HTR-8/SVneo (cell line): ENCODE measurements at regions not wholly inside any gene's neighbourhood (a gene's known extent, or its start where the extent isn't known, plus 50 kb on each side); places are given as distances from the start of the nearest gene placed in this dataset.
"Not testable (repeated sequence)": the region's sequence is repeated elsewhere in the genome, so short reads cannot be mapped to it uniquely, and the experiment has no call there.

Experiments used
- DNase-seq: peaks from one replicate; pipeline ENCODE4 v3.0.0; 2011; ENCODE audit warnings: low spot score, mixed read lengths; ENCODE audit not compliant: insufficient read length
- FAIRE-seq: peaks from 2 replicates; lab custom pipeline; 2011; peaks lifted over from hg19 to GRCh38; lab: Jason Lieb, UNC

DNA sequence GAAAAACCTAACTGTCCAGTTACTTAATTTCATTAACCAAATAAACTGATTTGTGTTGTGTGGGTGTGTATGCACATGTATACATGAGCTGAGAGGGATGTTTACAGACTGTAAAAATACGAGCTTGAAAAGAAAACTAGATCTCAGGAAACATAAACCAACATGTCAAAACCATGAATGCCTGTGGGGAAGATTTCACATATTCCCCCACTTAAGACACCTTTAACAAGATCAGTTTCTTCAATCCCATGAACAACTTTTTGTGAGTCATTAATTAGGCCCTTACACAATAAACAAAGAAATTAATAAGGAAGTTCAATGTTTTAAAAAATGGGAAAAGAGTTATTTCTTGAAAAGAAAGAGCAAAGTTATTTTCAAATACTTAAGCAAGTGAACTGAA is 170.8 kb downstream of the ZNF674 start:
- DNase-seq = no peak
- FAIRE-seq = no peak

DNA sequence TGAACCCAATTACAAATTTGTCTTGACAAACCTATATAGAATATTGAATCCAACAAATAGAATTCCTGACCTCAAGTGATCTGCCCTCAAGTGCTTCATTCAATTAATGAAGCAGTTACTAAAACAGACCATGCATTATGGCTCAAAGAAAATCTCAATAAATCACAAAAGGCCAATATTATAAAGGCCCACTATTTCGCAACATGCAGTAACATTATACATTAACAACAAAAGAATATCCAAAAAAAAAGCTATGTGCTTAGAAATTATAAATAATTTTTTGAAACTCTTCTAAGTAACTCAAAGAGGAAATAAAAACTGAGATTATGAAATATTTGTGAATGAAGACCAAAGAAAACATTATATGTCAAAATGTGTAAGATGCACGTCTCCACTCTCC is 177.7 kb downstream of the ZNF674 start:
- no peak for DNase-seq
- no peak for FAIRE-seq

- DNase-seq = no peak
- FAIRE-seq = no peak
These were observed 178.6 kb downstream of the ZNF674 start for GRCh38 chrX:46366381-46367207.

DNA sequence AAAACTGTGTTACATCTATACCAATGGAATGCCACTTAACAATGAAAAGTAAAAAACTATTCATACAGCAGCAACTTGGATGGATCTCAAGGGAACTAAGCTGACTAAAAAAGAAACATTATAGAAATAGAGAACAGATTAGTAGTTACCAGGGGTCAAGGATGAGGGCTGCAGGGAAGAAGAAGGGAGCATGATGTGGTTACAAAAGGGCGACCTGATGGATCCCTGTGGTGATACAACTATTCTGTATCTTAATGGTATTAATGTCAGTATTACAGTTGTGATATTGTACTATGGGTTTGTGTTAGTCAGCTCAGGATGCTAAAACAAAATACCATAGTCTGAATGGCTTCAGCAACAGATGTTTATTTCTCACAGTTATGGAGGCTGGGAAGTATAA is 190.7 kb downstream of the ZNF674 start:
- FAIRE-seq (no peak), DNase-seq (no peak)

DNA sequence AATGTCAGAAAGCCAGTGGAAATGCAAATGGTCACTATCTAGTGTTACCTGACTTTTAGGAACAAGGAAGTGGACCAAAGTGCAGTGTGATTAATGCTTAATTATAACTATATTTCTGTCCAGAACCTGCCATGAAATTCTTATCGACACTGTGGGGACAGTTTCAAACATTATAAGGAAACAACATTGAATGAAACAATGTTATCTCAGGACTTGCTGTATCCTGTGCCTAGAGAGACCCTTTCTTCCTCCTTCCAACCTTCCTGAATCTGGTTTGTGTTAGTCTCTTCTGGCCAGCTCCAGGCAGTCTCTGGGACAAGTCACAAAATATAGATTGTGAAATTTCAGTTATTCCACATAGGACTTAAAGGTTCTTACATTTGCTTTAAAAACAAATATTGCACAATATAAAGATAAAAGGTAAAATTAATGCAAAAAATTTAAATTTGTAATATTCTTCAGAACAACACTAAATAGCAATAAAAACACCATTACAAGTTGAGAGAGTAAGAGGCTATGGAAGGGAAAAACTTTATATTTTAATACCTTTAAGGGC is 203.4 kb downstream of the ZNF674 start:
- FAIRE-seq (no peak), DNase-seq (no peak)

GRCh38 chrX:46340696-46341095 is 204.5 kb downstream of the ZNF674 start:
- FAIRE-seq = no peak

DNA sequence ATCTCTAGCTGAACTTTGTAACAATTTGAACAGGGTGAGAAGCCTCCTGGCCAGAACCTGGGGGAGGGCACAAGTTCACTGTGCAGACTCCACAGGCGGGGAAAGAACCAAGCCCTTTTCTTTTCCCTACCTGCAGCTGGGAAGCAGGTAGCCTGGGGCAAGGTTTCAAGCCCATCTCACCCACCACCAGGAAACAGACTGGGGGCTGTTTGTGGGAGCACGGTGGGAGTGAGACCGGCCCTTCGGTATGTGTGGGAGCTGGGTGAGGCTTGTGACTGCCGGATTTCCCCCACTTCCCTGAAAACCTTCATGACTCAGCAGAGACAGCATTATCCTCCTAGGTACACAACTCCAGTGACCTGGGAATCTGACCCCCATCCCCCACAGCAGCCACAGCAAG is 211.7 kb downstream of the ZNF674 start:
- no peak for FAIRE-seq
- DNase-seq = no peak

More at GRCh38 chrX:46340696-46341095, 204.5 kb downstream of the ZNF674 start:
- DNase-seq = no peak

DNA sequence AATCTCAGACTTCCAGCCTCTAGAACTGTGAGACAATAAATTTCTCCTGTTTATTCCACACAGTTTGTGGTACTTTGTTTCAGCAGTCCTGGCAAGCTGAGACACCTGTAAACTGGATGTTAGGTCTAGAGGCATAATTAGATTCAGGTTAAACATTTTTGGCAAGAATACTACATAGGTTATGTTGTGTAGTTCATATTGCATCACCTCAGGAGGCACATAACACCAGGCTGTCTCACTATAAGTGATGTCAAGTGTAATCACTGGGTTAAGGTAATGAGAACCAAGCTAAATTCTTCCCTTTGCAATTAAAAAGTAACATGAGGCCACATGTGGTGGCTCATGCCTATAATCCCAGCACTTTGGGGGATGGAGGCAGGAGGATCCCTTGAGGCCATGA is 214.2 kb downstream of the ZNF674 start:
- DNase-seq (no peak), FAIRE-seq (no peak)

DNA sequence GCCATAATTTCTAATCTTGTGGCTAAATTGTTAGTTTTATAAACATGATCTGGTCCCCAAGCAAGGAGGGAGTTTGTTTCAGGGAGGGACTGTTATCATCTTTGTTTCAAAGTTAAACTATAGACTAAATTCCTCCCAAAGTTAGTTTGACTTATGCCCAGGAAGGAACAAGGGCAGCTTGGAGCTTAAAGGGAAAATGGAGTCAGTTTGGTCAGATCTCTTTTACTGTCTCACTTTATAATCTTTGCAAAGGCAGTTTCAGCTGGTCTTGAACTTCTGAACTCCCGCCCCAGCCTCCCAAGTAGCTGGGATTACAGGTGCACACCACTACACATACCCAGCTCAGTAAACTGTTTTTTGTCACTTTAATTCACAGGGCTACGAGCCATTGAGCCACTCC is 214.7 kb downstream of the ZNF674 start:
- FAIRE-seq = no peak
- DNase-seq = no peak

DNA sequence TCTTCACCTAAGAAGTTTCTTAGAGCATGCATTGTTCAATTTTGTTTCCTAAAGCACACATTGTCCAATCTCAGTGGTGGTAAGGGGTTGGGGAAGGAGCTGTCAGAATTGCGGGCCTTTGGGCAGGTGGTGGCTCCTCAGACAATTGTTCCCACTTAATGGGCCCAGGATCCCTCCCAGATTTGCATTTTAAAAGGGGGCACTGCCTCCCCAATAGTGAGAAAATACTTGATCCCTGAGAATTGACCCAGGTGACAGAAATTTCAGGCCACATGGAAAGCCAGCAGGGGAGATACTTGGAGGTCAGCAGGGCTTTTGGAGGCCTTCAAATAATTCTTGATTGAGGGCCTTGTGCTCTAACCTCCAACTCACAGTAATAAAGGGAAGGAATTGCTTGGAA is 217.1 kb downstream of the ZNF674 start:
- FAIRE-seq = no peak
- DNase-seq = no peak

GRCh38 chrX:46327566-46328115 is 217.6 kb downstream of the ZNF674 start:
- peak; percentile 20 for DNase-seq
- FAIRE-seq = no peak

GRCh38 chrX:46326161-46326560 is 219.1 kb downstream of the ZNF674 start:
- no peak for FAIRE-seq
- no peak for DNase-seq

GRCh38 chrX:46325312-46325877 is 219.8 kb downstream of the ZNF674 start:
- peak; percentile 58 for DNase-seq
- FAIRE-seq = no peak

DNA sequence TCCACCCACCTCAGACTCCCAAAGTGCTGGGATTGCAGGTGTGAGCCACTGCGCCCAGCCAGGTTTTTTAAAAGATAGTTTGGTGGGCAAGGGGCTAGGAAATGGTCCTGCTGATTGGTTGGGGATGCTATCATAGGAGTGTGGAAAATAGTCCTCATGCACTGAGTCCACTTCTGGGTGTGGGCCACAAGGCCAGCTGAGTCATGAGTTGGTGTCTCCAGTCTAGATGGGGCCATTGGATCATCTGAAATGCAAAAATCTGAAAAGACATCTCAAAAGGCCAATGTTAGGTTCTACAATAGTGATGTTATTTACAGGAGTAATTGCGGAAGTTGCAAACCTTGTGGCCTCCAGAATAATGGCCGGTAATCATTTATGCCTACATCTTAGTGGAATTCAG is 221.1 kb downstream of the ZNF674 start:
- FAIRE-seq = no peak

GRCh38 chrX:46322929-46323328 is 222.3 kb downstream of the ZNF674 start:
- DNase-seq, FAIRE-seq: not testable (repeated sequence)

More for the DNA sequence above, 221.1 kb downstream of the ZNF674 start:
- DNase-seq = no peak

- FAIRE-seq = no peak
- no peak for DNase-seq
These were observed 223.5 kb downstream of the ZNF674 start for GRCh38 chrX:46321676-46322075.

DNA sequence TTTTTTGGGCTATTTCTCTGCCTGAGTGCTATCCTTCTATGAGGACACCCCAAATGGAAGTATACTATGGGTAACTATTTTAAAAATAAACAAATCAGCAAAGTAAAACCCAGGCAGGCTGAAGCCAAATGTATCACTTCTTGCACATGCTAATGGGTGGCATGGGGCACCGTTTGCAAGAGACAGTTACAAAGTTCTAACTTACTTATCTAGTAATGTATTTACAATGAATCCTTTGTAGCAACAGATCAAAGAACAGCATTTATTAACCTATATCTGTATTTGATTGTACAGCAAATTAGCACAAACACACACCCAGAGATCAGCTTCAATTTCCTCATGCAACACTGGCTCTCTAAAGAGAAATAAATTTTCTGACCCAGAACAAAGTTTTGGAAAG is 225.5 kb downstream of the ZNF674 start:
- no peak for DNase-seq
- no peak for FAIRE-seq

DNA sequence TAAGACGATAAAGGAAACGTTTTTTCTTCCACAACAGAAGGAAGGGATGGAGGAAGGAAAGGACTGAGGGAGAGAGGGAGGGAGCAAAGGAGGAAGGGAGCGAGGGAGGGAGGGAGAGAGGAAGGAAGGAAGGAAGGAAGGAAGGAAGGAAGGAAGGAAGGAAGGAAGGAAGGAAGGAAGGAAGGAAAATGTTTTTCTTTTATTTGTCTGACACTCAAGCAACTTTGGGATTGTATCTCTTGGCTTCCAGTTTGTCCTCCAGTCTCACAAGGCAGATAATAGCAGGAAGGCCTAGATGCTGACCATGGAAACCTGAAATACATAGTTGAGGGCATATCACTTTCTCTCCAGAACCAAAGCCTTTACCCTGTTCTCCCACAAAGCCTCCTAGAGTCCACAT is 226.7 kb downstream of the ZNF674 start:
- FAIRE-seq = no peak

GRCh38 chrX:46317163-46317562 is 228.1 kb downstream of the ZNF674 start:
- DNase-seq = no peak
- no peak for FAIRE-seq

More for the DNA sequence above, 226.7 kb downstream of the ZNF674 start:
- no peak for DNase-seq

DNA sequence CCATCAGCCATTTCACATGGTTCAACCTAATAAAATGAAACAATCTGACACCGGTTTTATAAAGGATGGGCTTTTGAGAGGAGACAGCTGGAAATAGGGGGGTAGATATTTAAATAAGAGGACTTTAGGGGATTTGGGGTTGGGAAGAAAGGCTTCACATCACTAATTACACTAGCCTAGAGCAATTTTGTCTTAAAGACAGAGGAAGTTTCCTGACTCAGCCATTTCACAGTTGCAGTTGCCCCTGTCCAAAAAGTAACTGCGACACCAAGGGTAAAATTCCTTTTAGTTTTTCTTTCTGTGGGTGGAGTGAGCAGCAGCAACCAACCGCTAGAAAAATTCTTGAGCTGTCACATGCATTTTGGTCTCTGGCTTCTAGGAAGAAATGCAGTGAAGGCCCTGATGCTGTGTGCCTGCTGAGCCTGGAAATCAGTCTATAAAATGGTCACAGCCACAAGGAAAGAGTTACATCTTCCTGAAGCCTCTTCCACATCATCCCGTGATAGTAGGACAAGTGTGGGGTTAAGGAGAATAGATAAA is 233.6 kb downstream of the ZNF674 start:
- DNase-seq = no peak
- no peak for FAIRE-seq
